Stimulated activated naive CD4-positive, alpha-beta T cell treated with Interleukin-2 at 50 U/mL for 16 hours (primary cell): ENCODE measurements at regions not wholly inside any gene's neighbourhood (a gene's known extent, or its start where the extent isn't known, plus 50 kb on each side); places are given as distances from the start of the nearest gene placed in this dataset.
"Not testable (repeated sequence)": the region's sequence is repeated elsewhere in the genome, so short reads cannot be mapped to it uniquely, and the experiment has no call there.

ENCODE experiments used
- DNase-seq: peaks from one replicate; lab custom pipeline; 2025; lab: John Stamatoyannopoulos, UW

DNA sequence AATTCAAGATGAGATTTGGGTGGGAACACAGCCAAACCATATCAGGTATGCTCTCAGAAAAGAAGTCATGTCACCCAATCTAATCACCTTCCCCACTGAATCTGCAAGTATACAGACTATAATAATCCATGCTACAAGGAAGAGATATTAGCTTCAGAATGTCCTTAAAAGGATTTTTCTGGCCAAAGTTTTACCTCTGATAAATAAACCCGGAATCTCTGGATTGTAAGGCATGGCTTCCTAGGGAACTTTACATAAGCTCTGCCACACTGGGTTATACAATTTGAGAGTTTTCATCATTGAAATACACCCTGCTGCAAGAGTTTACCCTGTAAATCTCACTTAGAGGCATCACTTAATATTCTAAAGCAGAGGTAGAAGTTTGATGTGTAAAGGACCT lies 330.5 kb upstream of the KCNMB2 start:
- DNase-seq = no peak

GRCh38 chr3:178206521-178206920 lies 329.7 kb upstream of the KCNMB2 start:
- DNase-seq = no peak

DNA sequence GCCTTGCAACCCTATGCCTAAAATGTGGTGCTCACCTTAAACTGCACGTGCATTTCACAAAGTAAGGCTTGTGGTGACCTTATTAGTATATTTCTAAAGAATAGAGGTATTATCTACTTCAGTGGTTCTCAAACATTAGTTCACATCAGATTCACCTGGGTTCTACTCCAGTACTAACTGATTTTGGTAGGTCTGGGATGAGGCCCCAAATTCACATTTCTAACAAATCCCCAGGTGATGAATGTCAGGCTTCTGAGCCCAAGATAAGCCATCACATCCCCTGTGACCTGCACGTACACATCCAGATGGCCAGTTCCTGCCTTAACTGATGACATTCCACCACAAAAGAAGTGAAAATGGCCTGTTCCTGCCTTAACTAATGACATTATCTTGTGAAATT lies 329.1 kb upstream of the KCNMB2 start:
- not testable (repeated sequence) for DNase-seq

- not testable (repeated sequence) for DNase-seq
Measured at GRCh38 chr3:178207627-178208026, 328.6 kb upstream of the KCNMB2 start.

DNA sequence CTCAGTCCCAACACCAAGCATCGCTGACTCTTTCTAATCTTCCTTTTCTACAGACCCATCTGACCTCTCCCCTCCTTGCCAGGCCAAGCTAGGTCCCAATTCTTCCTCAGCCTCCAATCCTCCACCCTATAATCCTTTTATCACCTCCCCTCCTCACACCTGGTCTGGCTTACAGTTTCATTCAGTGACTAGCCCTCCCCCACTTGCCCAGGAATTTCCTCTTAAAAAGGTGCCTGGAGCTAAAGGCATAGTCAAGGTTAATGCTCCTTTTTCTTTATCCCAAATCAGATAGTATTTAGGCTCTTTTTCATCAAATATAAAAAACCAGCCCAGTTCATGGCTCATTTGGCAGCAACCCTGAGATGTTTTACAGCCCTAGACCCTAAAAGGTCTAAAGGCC lies 327.1 kb upstream of the KCNMB2 start:
- not testable (repeated sequence) for DNase-seq

GRCh38 chr3:178209618-178210017 lies 326.6 kb upstream of the KCNMB2 start:
- not testable (repeated sequence) for DNase-seq

GRCh38 chr3:178211086-178211485 lies 325.1 kb upstream of the KCNMB2 start:
- not testable (repeated sequence) for DNase-seq

DNA sequence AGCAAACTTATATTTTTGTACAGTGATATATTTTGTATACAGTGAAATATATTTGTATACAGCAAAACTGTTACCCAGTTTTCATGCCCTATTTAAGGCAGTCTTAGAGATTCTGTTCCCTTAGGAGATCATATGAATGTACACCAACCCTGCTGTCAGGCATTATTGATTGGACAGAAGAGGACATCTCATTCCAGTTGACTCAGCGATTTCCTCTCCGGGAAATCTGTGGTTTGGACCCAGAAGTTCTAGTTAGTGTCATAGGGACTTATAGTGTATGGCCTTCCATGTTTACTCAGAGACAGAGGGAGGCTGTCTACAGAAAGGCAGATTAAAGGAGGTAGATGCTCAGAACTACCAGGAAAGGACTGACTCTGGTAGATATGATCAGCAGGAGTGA lies 318.8 kb upstream of the KCNMB2 start:
- no peak for DNase-seq

DNA sequence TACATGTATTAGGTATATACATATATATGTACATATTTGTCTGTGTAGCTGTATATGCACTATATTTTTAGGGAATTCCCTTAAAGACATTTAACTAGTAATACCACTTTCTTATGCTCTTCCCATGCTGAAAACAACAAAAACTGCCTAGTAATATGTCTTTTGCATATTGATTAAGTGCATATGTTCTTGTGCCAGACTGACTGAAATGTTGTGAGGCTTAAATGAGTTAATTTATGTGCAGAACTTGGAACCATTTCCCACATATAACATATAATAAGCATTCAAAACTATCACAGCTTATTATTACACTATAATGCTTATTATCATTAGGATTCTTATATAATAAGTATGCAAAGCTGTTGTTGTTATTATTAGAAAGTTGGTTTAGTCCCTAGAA lies 318.0 kb upstream of the KCNMB2 start:
- no peak for DNase-seq

DNA sequence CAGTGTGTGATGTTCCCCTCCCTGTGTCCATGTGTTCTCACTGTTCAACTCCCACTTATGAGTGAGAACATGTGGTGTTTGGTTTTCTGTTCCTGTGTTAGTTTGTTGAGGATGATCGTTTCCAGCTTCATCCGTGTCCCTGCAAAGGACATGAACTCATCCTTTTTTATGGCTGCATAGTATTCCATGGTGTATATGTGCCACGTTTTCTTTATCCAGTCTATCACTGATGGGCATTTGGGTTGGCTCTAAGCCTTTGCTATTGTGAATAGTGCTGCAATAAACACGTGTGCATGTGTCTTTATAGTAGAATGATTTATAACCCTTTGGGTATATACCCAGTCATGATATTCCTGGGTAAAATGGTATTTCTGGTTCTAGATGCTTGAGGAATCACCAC lies 316.6 kb upstream of the KCNMB2 start:
- not testable (repeated sequence) for DNase-seq

- no peak for DNase-seq
Measured at GRCh38 chr3:178223876-178224275, 312.4 kb upstream of the KCNMB2 start.

- no peak for DNase-seq
Measured at GRCh38 chr3:178226094-178226493, 310.1 kb upstream of the KCNMB2 start.

DNA sequence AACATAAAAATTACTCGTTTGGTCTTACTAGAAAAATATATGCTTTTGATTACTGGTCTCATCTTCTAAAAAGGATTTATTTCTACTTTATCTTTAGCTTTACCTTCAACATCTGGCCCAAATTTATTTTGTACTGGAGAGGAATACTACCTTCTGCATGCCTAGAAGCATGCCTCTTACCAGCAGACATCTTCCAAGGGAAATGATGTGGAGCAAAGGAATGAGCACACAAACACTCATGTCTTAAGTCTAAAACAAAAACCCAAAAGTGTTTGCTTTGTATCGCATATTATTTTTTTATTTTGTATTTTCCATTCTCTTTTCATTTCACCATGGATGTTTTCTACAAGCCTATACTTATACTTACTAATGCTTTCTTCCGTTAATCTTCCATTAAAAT lies 304.6 kb upstream of the KCNMB2 start:
- no peak for DNase-seq

DNA sequence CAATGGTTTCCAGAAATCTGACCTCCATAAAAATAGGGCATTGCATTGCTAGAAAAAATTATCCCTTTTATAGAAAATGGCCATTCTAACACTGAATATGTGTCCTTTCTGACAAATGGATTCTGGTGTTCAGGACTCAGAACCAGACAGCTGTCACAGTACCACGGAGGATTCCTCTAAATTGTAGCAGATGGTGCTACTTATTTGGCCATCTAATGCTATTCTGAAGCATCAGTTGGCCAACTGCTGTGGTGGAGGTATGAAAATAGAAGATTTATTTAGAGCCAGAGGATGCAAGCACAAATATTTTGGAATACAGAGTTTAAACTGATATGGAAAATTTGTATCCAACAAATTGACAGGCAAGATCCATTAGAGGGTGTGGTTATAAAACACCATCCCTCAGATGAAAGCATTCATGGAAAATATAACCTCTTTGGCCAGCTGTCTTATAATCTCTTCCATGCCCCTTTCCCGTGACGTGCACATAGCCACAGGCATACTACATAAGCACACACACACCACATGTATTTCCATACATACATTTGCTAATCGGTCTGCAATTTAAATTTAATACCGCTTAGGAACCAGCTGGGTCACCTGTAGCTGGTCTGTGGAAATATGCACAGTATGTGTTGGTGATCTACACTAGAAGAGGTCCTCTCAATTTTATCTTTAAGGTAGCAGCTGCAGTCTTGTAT lies 302.7 kb upstream of the KCNMB2 start:
- no peak for DNase-seq

DNA sequence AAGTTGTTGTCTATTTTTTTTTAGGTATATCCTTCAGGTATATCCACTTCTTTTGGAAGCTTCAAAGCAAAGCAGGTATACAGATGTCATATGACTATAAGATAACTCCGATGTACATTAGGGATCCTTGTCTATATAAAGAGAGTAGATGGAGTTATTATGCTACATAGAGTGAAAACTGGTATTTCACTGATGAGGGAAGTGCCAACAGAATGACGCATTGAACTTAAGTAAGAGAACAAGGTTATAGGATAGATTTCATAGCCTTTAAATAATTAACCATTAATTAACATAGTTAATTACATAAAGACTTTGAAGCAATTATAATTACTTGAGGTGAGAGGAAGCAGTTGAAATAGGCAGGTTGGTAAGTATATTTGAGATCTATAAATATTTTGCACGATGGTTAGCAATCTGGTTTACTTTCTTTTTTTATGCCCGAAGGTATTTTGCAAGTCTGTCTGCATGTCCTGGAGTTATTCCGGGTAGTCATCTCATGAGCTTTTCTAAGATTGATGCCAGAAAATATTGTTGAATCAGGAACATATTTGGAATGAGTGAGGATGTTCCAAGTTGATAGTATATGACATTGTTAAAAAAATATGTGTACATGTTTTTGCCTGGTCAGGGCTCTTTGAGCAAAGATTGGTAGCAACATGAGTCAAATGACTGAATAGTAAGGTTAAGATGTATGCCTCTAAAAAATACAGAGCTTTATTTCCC lies 299.5 kb upstream of the KCNMB2 start:
- DNase-seq = no peak

DNA sequence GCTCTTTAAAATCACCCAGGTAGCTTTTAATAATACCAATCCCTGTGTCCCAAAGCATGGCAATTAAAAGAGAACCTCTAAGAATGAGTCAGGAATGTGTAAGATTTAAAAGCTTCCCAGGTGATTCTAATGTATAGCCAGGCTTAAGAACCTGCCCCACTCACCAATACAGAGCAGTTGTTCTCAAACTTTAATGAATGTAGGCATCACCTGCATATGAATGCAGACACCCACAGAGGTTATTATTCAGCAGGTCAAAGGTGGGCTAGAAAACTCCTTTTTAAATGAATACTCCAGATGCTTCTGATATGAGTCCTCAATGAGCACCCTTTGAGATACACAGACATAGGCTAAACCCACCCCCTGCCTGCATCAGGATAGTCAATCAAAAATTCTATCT lies 298.1 kb upstream of the KCNMB2 start:
- no peak for DNase-seq

GRCh38 chr3:178244733-178245709 lies 291.2 kb upstream of the KCNMB2 start:
- no peak for DNase-seq

GRCh38 chr3:178246004-178246403 lies 290.2 kb upstream of the KCNMB2 start:
- no peak for DNase-seq

- no peak for DNase-seq
Measured at GRCh38 chr3:178255315-178255714, 280.9 kb upstream of the KCNMB2 start.

DNA sequence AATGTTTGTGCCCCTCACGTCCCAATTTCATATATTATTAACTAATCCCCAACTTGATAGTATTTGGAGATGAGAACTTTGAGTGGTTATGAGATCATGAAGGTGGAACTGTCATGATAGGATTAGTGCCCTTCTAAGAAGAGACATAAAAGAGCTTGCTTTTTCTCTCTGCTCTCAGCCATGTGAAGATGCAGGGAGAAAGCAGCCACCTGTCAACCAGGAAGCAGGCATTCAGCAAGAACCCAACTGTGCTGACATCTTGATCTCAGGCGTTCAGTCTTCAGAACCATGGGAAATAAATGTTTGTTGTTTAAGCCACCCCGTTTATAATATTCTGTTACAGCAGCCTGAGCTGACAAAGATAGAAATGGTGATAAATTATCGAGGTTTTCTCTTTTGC lies 278.7 kb upstream of the KCNMB2 start:
- no peak for DNase-seq

GRCh38 chr3:178258121-178258520 lies 278.1 kb upstream of the KCNMB2 start:
- no peak for DNase-seq

GRCh38 chr3:178259703-178260102 lies 276.5 kb upstream of the KCNMB2 start:
- DNase-seq = no peak
